SK-N-SH (cell line): ENCODE measurements at regions not wholly inside any gene's neighbourhood (a gene's known extent, or its start where the extent isn't known, plus 50 kb on each side); places are given as distances from the start of the nearest gene placed in this dataset.

Experiments used
- CTCF ChIA-PET: fragments of 300-600, 350-600 bp; formaldehyde crosslinking; extraction: SDS; loops from one replicate; lab custom pipeline; 2021; lab: Yijun Ruan, JAX
- POLR2A ChIA-PET: fragments of 350-600 bp; sonication (Branson Sonifier 250); formaldehyde crosslinking; extraction: SDS; loops from one replicate; lab custom pipeline; 2020; ENCODE audit warnings: antibody characterized with exemption, inconsistent platforms; lab: Yijun Ruan, JAX
- DNase-seq: peaks from one replicate; pipeline ENCODE4 v3.0.0; 2012
- H2AFZ ChIP-seq: fragments of 200-600 bp; sonication (generic); 2 replicates; pipeline ENCODE4 v1.8.1; 2016; ENCODE audit warnings: antibody characterized with exemption, mild to moderate bottlenecking, low read depth
- H3F3A ChIP-seq: fragments of 200-600 bp; sonication (generic); replicated peaks from 2 replicates; pipeline ENCODE3; 2016; ENCODE audit warnings: antibody characterized with exemption, mild to moderate bottlenecking; ENCODE audit not compliant: insufficient read depth
- H3K27ac ChIP-seq, 2 experiments: fragments of 200-500 bp in 1 of 2; fragments of 200-600 bp in 1 of 2; sonication (Bioruptor generic) in 1 of 2; sonication (generic), shearing (Covaris generic) in 1 of 2; 2 replicates each; pipeline versions ENCODE4 v1.5.1 to v1.6.1; 2014 to 2016; ENCODE audit warnings: low read depth in 2 of 2, inconsistent platforms in 1 of 2, low read length in 1 of 2, mild to moderate bottlenecking in 1 of 2, mixed read lengths in 1 of 2
- H3K27me3 ChIP-seq: fragments of 200-600 bp; sonication (generic), shearing (Covaris generic); 2 replicates; pipeline ENCODE4 v1.6.1; 2016; ENCODE audit warnings: mixed run types; ENCODE audit not compliant: insufficient read depth
- H3K36me3 ChIP-seq, 2 experiments: fragments of 200-500 bp in 1 of 2; fragments of 200-600 bp in 1 of 2; sonication (Bioruptor generic) in 1 of 2; sonication (generic) in 1 of 2; replicated peaks in 1 of 2; 2 replicates each; pipeline versions ENCODE3 to v1.5.1; 2014 to 2016; ENCODE audit warnings: low read length in 1 of 2, mild to moderate bottlenecking in 1 of 2; ENCODE audit not compliant: insufficient read depth in 2 of 2, control insufficient read depth in 1 of 2
- H3K4me1 ChIP-seq, 2 experiments: fragments of 200-500 bp in 1 of 2; fragments of 200-600 bp in 1 of 2; sonication (Bioruptor generic) in 1 of 2; sonication (generic), shearing (Covaris generic) in 1 of 2; 2 replicates each; pipeline versions ENCODE4 v1.5.1 to v1.6.1; 2014 to 2016; ENCODE audit warnings: low read depth in 1 of 2, low read length in 1 of 2, mixed run types in 1 of 2; ENCODE audit not compliant: insufficient read depth in 2 of 2, control insufficient read depth in 1 of 2
- H3K4me2 ChIP-seq: fragments of 200-600 bp; sonication (generic), shearing (Covaris generic); 2 replicates; pipeline ENCODE4 v1.6.1; 2017; ENCODE audit warnings: mixed run types
- H3K4me3 ChIP-seq, 2 experiments: fragments of 200-500 bp in 1 of 2; fragments of 200-600 bp in 1 of 2; sonication (Bioruptor generic) in 1 of 2; sonication (generic), shearing (Covaris generic) in 1 of 2; 2 replicates each; pipeline versions ENCODE4 v1.5.1 to v1.8.1; 2014 to 2016; ENCODE audit warnings: low read depth in 2 of 2, inconsistent platforms in 1 of 2, low read length in 1 of 2, mild to moderate bottlenecking in 1 of 2, mixed read lengths in 1 of 2, moderate library complexity in 1 of 2
- H3K79me2 ChIP-seq: fragments of 200-600 bp; sonication (generic); 2 replicates; pipeline ENCODE4 v1.8.1; 2017; ENCODE audit warnings: mild to moderate bottlenecking; ENCODE audit not compliant: insufficient read depth
- H3K9ac ChIP-seq: fragments of 200-600 bp; sonication (generic); 2 replicates; pipeline ENCODE4 v1.6.1; 2017; ENCODE audit warnings: mixed run types
- H3K9me2 ChIP-seq: fragments of 200-600 bp; sonication (generic); 2 replicates; pipeline ENCODE4 v1.6.1; 2017; ENCODE audit warnings: mixed run types
- H3K9me3 ChIP-seq: fragments of 200-600 bp; sonication (generic); 2 replicates; pipeline ENCODE4 v1.6.1; 2017; ENCODE audit warnings: mixed run types, mild to moderate bottlenecking, moderate library complexity
- H4K20me1 ChIP-seq: fragments of 200-600 bp; sonication (generic); 2 replicates; pipeline ENCODE4 v1.6.1; 2017; ENCODE audit warnings: mild to moderate bottlenecking, mixed run types; ENCODE audit not compliant: insufficient read depth
- EP300 ChIP-seq, 2 experiments: IDR thresholded peaks; 2 replicates each; pipeline versions ENCODE4 v1.4.0 to v1.6.1; 2012; ENCODE audit warnings: borderline replicate concordance in 1 of 2, low read depth in 1 of 2, low read length in 1 of 2
- FOSL2 ChIP-seq: IDR thresholded peaks from 2 replicates; pipeline ENCODE4 v1.4.0; 2012; ENCODE audit warnings: low read depth, mild to moderate bottlenecking, moderate library complexity, borderline replicate concordance
- FOXJ3 ChIP-seq: sonication (generic); formaldehyde crosslinking; IDR thresholded peaks from 2 replicates; pipeline ENCODE4 v1.5.1; 2020; ENCODE audit warnings: mild to moderate bottlenecking, missing genetic modification reagents
- JUND ChIP-seq: IDR thresholded peaks from 2 replicates; pipeline ENCODE4 v1.4.0; 2012
- MEF2A ChIP-seq: IDR thresholded peaks from 2 replicates; pipeline ENCODE4 v1.4.0; 2012; ENCODE audit warnings: low read depth, borderline replicate concordance
- NFIC ChIP-seq: IDR thresholded peaks from 2 replicates; pipeline ENCODE4 v1.4.0; 2012; ENCODE audit warnings: borderline replicate concordance
- RFX5 ChIP-seq: IDR thresholded peaks from 2 replicates; pipeline ENCODE4 v1.6.1; 2012; ENCODE audit warnings: mild to moderate bottlenecking, improper control_type of control experiment, low read length
- RXRA ChIP-seq: IDR thresholded peaks from 2 replicates; pipeline ENCODE4 v1.4.0; 2012; ENCODE audit warnings: low read depth, mild to moderate bottlenecking, borderline replicate concordance
- SIN3A ChIP-seq: IDR thresholded peaks from 2 replicates; pipeline ENCODE4 v1.6.1; 2012; ENCODE audit warnings: low read depth, mild to moderate bottlenecking, low read length, moderate library complexity, borderline replicate concordance
- SMC3 ChIP-seq: IDR thresholded peaks from 2 replicates; pipeline ENCODE4 v1.6.1; 2012; ENCODE audit warnings: low read depth, low read length, improper control_type of control experiment
- TAF1 ChIP-seq: IDR thresholded peaks from 2 replicates; pipeline ENCODE4 v1.6.1; 2012; ENCODE audit warnings: low read depth, mild to moderate bottlenecking, low read length, moderate library complexity, borderline replicate concordance
- TCF12 ChIP-seq: IDR thresholded peaks from 2 replicates; pipeline ENCODE4 v1.4.0; 2012
- YY1 ChIP-seq: IDR thresholded peaks from 2 replicates; pipeline ENCODE4 v1.4.0; 2012; ENCODE audit warnings: low read depth, mild to moderate bottlenecking
- WGBS: methylation state at CpG from one replicate; pipeline ENCODE4 v1.1.6; 2017; ENCODE audit warnings: low lambda C conversion rate; 5-methylcytosine and 5-hydroxymethylcytosine counted together
- TF ChIP-seq, protein P1 (sequence below): IDR thresholded peaks from 2 replicates; pipeline ENCODE4 v1.4.0; 2012; ENCODE audit warnings: low read depth, borderline replicate concordance
- TF ChIP-seq, protein P2 (sequence below): fragments of 200-600 bp; sonication (generic); IDR thresholded peaks from 2 replicates; pipeline ENCODE4 v1.6.1; 2017; ENCODE audit warnings: antibody characterized with exemption, mild to moderate bottlenecking, moderate library complexity
- TF ChIP-seq, protein P3 (sequence below): IDR thresholded peaks from 2 replicates; pipeline ENCODE4 v1.6.1; 2012; ENCODE audit warnings: mild to moderate bottlenecking, low read depth, low read length, moderate library complexity
- TF ChIP-seq, protein P4 (sequence below): fragments of 150-350 bp; IDR thresholded peaks from 2 replicates; pipeline ENCODE4 v1.6.1; 2017; ENCODE audit warnings: antibody characterized with exemption, low read length, low read depth, borderline replicate concordance

DNA sequence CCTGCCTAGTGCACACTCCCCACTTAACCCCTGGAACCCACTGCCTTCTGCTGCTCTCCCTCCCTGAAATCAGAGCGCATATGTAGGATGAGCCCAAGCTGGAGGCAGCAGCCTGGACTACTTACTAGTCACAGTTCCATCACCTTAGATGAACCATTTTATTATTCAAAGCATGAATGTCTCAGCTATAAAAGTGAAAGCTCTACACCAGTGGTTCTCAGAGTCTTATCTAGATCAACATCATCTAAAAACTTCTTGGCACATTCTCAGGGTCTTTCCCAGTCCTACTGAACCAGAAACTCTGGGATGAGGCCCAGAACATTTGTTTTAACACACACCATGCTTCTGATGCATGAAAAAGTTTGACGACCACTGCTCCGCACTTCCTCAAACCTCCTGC lies 100.3 kb upstream of the ANK3 start:
- Histone ChIP-seq H3K27me3 (no peaks in the 10 kb centered on the region), H3K4me1 (peaks cover 3 to 12% of the 10 kb centered on the region in 2 experiments), H3K27ac (peak overlapping the region; percentile 22 to 56; a peak in 3 of 4 replicates), H3F3A (peaks cover 4% of the 10 kb centered on the region), H3K4me3 (no peak overlapping the region), H3K9ac (no peak overlapping the region), H3K4me2 (peak overlapping the region; percentile 44), H3K9me3 (0 out of 2 replicates have a peak, but pooled peaks cover 3% of the 10 kb centered on the region), H3K9me2 (no peaks in the 10 kb centered on the region), H3K79me2 (no peaks in the 10 kb centered on the region), H2AFZ (peak overlapping the region; percentile 2; the same call in 1 of the 2 replicates)
- WGBS, result 72% methylated on average over 3 of the region's 3 CpGs
- CTCF ChIA-PET, result interaction anchor here (1.7 kb wide), 1 partner anchor 156 kb away, joined by 5 read pairs; no protein-coding TSS in a partner anchor
- POLR2A ChIA-PET, result no interaction called here
- TF ChIP-seq NFIC, result peak; percentile 34; the same call in 1 of the 2 replicates
- TF ChIP-seq FOSL2, result no peak
- TF ChIP-seq TCF12, result peak; percentile 50
- TF ChIP-seq RXRA, result no peak
- TF ChIP-seq, all 33 proteins: peak for 2
- Histone ChIP-seq H3K36me3 (no peaks in the 10 kb centered on the region), H4K20me1 (no peaks in the 10 kb centered on the region)
- no peak for DNase-seq

DNA sequence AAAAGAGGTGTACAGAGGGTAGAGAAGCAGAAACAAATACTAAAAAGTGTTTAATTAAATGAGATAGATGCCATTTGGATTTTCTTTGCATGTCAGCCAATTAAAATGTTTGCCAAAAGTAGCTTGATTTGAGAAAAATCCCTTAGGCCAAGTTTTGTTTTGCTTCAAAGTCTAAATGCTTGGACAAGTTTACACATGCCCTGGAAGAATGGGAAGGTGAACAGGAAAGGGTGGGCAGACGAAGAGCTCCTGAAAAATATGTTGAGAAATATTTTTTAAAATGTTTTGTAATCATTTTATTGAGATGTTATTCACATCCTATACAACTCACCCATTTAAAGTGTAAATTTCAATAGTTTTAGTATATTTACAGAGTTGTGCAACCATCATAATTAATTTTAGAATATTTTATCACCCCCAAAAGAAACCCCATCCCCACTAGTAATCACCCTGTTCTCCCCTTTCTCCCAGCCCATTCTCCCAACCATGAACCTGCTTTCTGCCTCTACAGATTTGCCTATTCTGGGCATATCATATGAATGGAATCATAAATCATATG lies 98.5 kb upstream of the ANK3 start:
- H3K36me3 ChIP-seq, result no peaks in the 10 kb centered on the region
- peaks cover 4 to 9% of the 10 kb centered on the region in 2 experiments; a peak in 3 of 4 replicates for H3K4me1 ChIP-seq
- no peaks in the 10 kb centered on the region for H3K9me2 ChIP-seq
- no peak overlapping the region for H2AFZ ChIP-seq
- POLR2A ChIA-PET, result no interaction called here
- H3K79me2 ChIP-seq, result no peaks in the 10 kb centered on the region
- TF ChIP-seq RFX5 (no peak), SMC3 (no peak), FOXJ3 (CRISPR knock-in tag) (no peak), JUND (no peak), TAF1 (no peak), MEF2A (no peak), EP300 (IDR thresholded peaks at IDR 0.05; ENCODE audit: borderline replicate concordance in 1 of 2, low read depth in 1 of 2, low read length in 1 of 2) (no peak), SIN3A (no peak), YY1 (no peak)
- TF ChIP-seq, protein P1, sequence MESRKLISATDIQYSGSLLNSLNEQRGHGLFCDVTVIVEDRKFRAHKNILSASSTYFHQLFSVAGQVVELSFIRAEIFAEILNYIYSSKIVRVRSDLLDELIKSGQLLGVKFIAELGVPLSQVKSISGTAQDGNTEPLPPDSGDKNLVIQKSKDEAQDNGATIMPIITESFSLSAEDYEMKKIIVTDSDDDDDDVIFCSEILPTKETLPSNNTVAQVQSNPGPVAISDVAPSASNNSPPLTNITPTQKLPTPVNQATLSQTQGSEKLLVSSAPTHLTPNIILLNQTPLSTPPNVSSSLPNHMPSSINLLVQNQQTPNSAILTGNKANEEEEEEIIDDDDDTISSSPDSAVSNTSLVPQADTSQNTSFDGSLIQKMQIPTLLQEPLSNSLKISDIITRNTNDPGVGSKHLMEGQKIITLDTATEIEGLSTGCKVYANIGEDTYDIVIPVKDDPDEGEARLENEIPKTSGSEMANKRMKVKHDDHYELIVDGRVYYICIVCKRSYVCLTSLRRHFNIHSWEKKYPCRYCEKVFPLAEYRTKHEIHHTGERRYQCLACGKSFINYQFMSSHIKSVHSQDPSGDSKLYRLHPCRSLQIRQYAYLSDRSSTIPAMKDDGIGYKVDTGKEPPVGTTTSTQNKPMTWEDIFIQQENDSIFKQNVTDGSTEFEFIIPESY, result no peak
- TF ChIP-seq, protein P2, sequence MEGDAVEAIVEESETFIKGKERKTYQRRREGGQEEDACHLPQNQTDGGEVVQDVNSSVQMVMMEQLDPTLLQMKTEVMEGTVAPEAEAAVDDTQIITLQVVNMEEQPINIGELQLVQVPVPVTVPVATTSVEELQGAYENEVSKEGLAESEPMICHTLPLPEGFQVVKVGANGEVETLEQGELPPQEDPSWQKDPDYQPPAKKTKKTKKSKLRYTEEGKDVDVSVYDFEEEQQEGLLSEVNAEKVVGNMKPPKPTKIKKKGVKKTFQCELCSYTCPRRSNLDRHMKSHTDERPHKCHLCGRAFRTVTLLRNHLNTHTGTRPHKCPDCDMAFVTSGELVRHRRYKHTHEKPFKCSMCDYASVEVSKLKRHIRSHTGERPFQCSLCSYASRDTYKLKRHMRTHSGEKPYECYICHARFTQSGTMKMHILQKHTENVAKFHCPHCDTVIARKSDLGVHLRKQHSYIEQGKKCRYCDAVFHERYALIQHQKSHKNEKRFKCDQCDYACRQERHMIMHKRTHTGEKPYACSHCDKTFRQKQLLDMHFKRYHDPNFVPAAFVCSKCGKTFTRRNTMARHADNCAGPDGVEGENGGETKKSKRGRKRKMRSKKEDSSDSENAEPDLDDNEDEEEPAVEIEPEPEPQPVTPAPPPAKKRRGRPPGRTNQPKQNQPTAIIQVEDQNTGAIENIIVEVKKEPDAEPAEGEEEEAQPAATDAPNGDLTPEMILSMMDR, result no peak
- TF ChIP-seq, protein P3, sequence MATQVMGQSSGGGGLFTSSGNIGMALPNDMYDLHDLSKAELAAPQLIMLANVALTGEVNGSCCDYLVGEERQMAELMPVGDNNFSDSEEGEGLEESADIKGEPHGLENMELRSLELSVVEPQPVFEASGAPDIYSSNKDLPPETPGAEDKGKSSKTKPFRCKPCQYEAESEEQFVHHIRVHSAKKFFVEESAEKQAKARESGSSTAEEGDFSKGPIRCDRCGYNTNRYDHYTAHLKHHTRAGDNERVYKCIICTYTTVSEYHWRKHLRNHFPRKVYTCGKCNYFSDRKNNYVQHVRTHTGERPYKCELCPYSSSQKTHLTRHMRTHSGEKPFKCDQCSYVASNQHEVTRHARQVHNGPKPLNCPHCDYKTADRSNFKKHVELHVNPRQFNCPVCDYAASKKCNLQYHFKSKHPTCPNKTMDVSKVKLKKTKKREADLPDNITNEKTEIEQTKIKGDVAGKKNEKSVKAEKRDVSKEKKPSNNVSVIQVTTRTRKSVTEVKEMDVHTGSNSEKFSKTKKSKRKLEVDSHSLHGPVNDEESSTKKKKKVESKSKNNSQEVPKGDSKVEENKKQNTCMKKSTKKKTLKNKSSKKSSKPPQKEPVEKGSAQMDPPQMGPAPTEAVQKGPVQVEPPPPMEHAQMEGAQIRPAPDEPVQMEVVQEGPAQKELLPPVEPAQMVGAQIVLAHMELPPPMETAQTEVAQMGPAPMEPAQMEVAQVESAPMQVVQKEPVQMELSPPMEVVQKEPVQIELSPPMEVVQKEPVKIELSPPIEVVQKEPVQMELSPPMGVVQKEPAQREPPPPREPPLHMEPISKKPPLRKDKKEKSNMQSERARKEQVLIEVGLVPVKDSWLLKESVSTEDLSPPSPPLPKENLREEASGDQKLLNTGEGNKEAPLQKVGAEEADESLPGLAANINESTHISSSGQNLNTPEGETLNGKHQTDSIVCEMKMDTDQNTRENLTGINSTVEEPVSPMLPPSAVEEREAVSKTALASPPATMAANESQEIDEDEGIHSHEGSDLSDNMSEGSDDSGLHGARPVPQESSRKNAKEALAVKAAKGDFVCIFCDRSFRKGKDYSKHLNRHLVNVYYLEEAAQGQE, result no peak
- TF ChIP-seq, protein P4, sequence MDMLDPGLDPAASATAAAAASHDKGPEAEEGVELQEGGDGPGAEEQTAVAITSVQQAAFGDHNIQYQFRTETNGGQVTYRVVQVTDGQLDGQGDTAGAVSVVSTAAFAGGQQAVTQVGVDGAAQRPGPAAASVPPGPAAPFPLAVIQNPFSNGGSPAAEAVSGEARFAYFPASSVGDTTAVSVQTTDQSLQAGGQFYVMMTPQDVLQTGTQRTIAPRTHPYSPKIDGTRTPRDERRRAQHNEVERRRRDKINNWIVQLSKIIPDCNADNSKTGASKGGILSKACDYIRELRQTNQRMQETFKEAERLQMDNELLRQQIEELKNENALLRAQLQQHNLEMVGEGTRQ, result no peak
- no peaks in the 10 kb centered on the region for H3K27me3 ChIP-seq
- H3F3A ChIP-seq, result peaks cover 4% of the 10 kb centered on the region
- 70% methylated on average over 1 of the region's 1 CpG for WGBS
- no peak overlapping the region for H3K4me3 ChIP-seq
- DNase-seq, result no peak
- no peaks in the 10 kb centered on the region for H4K20me1 ChIP-seq
- 0 out of 2 replicates have a peak, but pooled peaks cover 3% of the 10 kb centered on the region for H3K9me3 ChIP-seq
- no peak overlapping the region for H3K4me2 ChIP-seq
- no peak overlapping the region for H3K27ac ChIP-seq
- CTCF ChIA-PET, result interaction anchor here (1.7 kb wide), 1 partner anchor 158 kb away, joined by 5 read pairs; no protein-coding TSS in a partner anchor
- H3K9ac ChIP-seq, result no peak overlapping the region
